Body of pancreas (tissue), 4 donors: ENCODE measurements at regions not wholly inside any gene's neighbourhood (a gene's known extent, or its start where the extent isn't known, plus 50 kb on each side); places are given as distances from the start of the nearest gene placed in this dataset.
"Not testable (repeated sequence)": the region's sequence is repeated elsewhere in the genome, so short reads cannot be mapped to it uniquely, and the experiment has no call there.

ENCODE experiments used
- CTCF ChIP-seq, 7 experiments: fragments of 450-650 bp in 4 of 7; fragments of 200-600 bp in 3 of 7; sonication (generic) in 3 of 7; IDR thresholded peaks; one replicate each; pipeline ENCODE4 v1.5.1; 2016 to 2019; ENCODE audit warnings: antibody characterized with exemption in 7 of 7
- POLR2A ChIP-seq, 3 donors: fragments of 450-650 bp; IDR thresholded peaks; one replicate each; pipeline ENCODE4 v1.6.1; 2016; ENCODE audit warnings: antibody characterized with exemption in 3 of 3, mild to moderate bottlenecking in 2 of 3

GRCh38 chr13:52254299-52254698 is 94.9 kb upstream of the NEK3 start:
- TF ChIP-seq CTCF, POLR2A (IDR thresholded peaks at IDR 0.05): not testable (repeated sequence)
